HEK293T (cell line): ENCODE measurements at regions not wholly inside any gene's neighbourhood (a gene's known extent, or its start where the extent isn't known, plus 50 kb on each side); places are given as distances from the start of the nearest gene placed in this dataset.

Experiments used
- BHLHE40 ChIP-seq: fragments of 450-650 bp; IDR thresholded peaks from 2 replicates; pipeline ENCODE4 v1.6.1; 2016; ENCODE audit warnings: mild to moderate bottlenecking, moderate library complexity, borderline replicate concordance
- ELF4 ChIP-seq: fragments of 450-650 bp; IDR thresholded peaks from 2 replicates; pipeline ENCODE4 v1.6.1; 2017; ENCODE audit warnings: antibody characterized with exemption
- FOXM1 ChIP-seq: fragments of 450-650 bp; IDR thresholded peaks from 2 replicates; pipeline ENCODE4 v1.6.1; 2017; ENCODE audit warnings: mild to moderate bottlenecking, borderline replicate concordance
- L3MBTL2 ChIP-seq: fragments of 450-650 bp; conservative IDR thresholded peaks from 2 replicates; pipeline ENCODE4 v1.6.1; 2016; ENCODE audit warnings: mild to moderate bottlenecking
- PKNOX1 ChIP-seq: fragments of 450-650 bp; IDR thresholded peaks from 2 replicates; pipeline ENCODE4 v1.6.1; 2016
- SUZ12 ChIP-seq: fragments of 450-650 bp; IDR thresholded peaks from 2 replicates; pipeline ENCODE4 v1.6.1; 2016; ENCODE audit warnings: mild to moderate bottlenecking
- TARDBP ChIP-seq: fragments of 450-650 bp; IDR thresholded peaks from 2 replicates; pipeline ENCODE4 v1.6.1; 2016

DNA sequence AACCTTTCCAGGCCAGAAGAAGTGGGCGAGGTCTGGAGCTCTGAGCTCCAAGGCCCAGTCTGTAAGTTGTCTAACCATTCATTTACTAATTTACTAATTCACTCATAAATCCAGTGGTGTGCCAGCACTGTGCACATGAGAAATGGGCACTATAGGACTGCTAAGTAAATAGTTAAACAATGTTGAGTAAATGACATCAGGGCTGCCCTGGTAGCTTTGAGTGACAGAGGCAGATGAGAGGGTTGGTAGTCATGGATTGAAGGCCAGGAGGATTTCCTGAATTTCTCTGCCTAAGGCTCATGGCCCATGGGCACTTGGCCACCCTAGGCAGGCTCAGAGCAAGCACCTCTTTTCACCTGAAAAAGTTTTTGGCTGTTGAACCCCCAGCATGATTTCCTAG lies 216.9 kb upstream of the RXFP2 start:
- TF ChIP-seq BHLHE40: no peak
- TF ChIP-seq SUZ12: no peak
- TF ChIP-seq L3MBTL2: no peak
- TF ChIP-seq TARDBP: no peak
- TF ChIP-seq FOXM1: no peak
- TF ChIP-seq PKNOX1: no peak
- TF ChIP-seq ELF4: no peak
